Peyer's patch (tissue), 4 donors: ENCODE measurements at regions not wholly inside any gene's neighbourhood (a gene's known extent, or its start where the extent isn't known, plus 50 kb on each side); places are given as distances from the start of the nearest gene placed in this dataset.

ENCODE experiments used
- DNase-seq, 3 donors: peaks; one replicate each; pipeline ENCODE4 v3.0.0-alpha.2; 2017 to 2019
- H3K27ac ChIP-seq, 4 donors: fragments of 200-600 bp; sonication (generic); one replicate each; pipeline ENCODE4 v1.5.1; 2016 to 2019
- H3K27me3 ChIP-seq, 2 donors: fragments of 200-600 bp; sonication (generic); one replicate each; pipeline ENCODE4 v1.5.1; 2019
- H3K36me3 ChIP-seq, 3 donors: fragments of 200-600 bp; sonication (generic); one replicate each; pipeline ENCODE4 v1.5.1; 2016 to 2019
- H3K4me1 ChIP-seq, 4 donors: fragments of 200-600 bp; sonication (generic); one replicate each; pipeline ENCODE4 v1.5.1; 2016 to 2019
- H3K4me3 ChIP-seq, 4 donors: fragments of 200-600 bp; sonication (generic); 1 replicate in 3 of 4; 2 replicates in 1 of 4; pipeline ENCODE4 v1.5.1; 2016 to 2019; ENCODE audit warnings: mild to moderate bottlenecking in 1 of 4
- H3K9me3 ChIP-seq, 4 donors: fragments of 200-600 bp; sonication (generic); one replicate each; pipeline ENCODE4 v1.5.1; 2016 to 2019; ENCODE audit warnings: mild to moderate bottlenecking in 1 of 4
- CTCF ChIP-seq, 6 experiments: fragments of 450-650 bp in 4 of 6; fragments of 200-600 bp in 2 of 6; sonication (generic) in 1 of 6; IDR thresholded peaks; one replicate each; pipeline ENCODE4 v1.5.1; 2017 to 2019; ENCODE audit warnings: antibody characterized with exemption in 6 of 6, mild to moderate bottlenecking in 3 of 6, moderate library complexity in 1 of 6
- POLR2A ChIP-seq, 2 donors: fragments of 450-650 bp; IDR thresholded peaks; one replicate each; pipeline ENCODE4 v1.5.1; 2017; ENCODE audit warnings: antibody characterized with exemption in 2 of 2, mild to moderate bottlenecking in 2 of 2, moderate library complexity in 2 of 2

- Histone ChIP-seq H3K27me3 (no peaks in the 10 kb centered on the region), H3K27ac (no peak overlapping the region), H3K36me3 (no peaks in the 10 kb centered on the region), H3K9me3 (no peaks in the 10 kb centered on the region), H3K4me1 (no peaks in the 10 kb centered on the region), H3K4me3 (no peak overlapping the region)
- TF ChIP-seq CTCF (IDR thresholded peaks at IDR 0.05) (no peak), POLR2A (IDR thresholded peaks at IDR 0.05) (no peak)
- no peak for DNase-seq
Measured at GRCh38 chr2:22494156-22494555, 890.8 kb upstream of the KLHL29 start.

DNA sequence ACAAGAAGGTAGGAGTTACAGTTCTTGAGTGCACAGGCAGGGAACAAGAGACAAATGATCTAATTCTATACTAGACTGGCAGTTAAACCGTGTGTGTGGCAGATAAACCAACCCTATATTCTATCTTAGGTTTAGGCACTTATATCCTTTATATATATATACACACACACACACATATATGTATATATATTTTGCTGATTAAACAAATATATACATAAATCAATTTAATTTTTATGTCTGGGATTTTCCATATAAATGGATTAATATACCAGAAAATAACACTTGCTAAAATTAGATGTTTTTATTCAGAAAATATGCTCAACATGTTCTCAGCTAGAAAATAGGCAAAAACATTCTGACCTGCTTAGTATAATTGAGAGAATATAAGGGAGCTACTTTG, 887.9 kb upstream of the KLHL29 start:
- H3K4me3 ChIP-seq: no peak overlapping the region
- no peaks in the 10 kb centered on the region for H3K27me3 ChIP-seq
- no peak for DNase-seq
- H3K36me3 ChIP-seq: no peaks in the 10 kb centered on the region
- H3K4me1 ChIP-seq: no peaks in the 10 kb centered on the region
- H3K9me3 ChIP-seq: no peaks in the 10 kb centered on the region
- H3K27ac ChIP-seq: no peak overlapping the region
- no peak for TF ChIP-seq POLR2A (IDR thresholded peaks at IDR 0.05)
- no peak for TF ChIP-seq CTCF (IDR thresholded peaks at IDR 0.05)

GRCh38 chr2:22497789-22498188, 887.2 kb upstream of the KLHL29 start:
- TF ChIP-seq CTCF (IDR thresholded peaks at IDR 0.05) (no peak), POLR2A (IDR thresholded peaks at IDR 0.05) (no peak)
- Histone ChIP-seq H3K27me3 (no peaks in the 10 kb centered on the region), H3K9me3 (no peaks in the 10 kb centered on the region), H3K4me3 (no peak overlapping the region), H3K27ac (no peak overlapping the region), H3K4me1 (no peaks in the 10 kb centered on the region), H3K36me3 (no peaks in the 10 kb centered on the region)
- no peak for DNase-seq

- Histone ChIP-seq H3K9me3 (no peaks in the 10 kb centered on the region), H3K27me3 (no peaks in the 10 kb centered on the region), H3K4me3 (no peak overlapping the region), H3K4me1 (no peaks in the 10 kb centered on the region), H3K36me3 (no peaks in the 10 kb centered on the region), H3K27ac (peak overlapping the region in 1 of 4 donors; percentile 13)
- no peak for TF ChIP-seq POLR2A (IDR thresholded peaks at IDR 0.05)
- no peak for TF ChIP-seq CTCF (IDR thresholded peaks at IDR 0.05)
- DNase-seq: no peak
Measured at GRCh38 chr2:22499082-22499839, 885.7 kb upstream of the KLHL29 start.

GRCh38 chr2:22500555-22500935, 884.4 kb upstream of the KLHL29 start:
- no peaks in the 10 kb centered on the region for H3K36me3 ChIP-seq
- no peak for TF ChIP-seq CTCF (IDR thresholded peaks at IDR 0.05)
- TF ChIP-seq POLR2A (IDR thresholded peaks at IDR 0.05): no peak
- H3K9me3 ChIP-seq: no peaks in the 10 kb centered on the region
- H3K27ac ChIP-seq: peak overlapping the region in 2 of 4 donors; percentile 0 to 39
- H3K4me1 ChIP-seq: no peaks in the 10 kb centered on the region
- no peak overlapping the region for H3K4me3 ChIP-seq
- no peak for DNase-seq
- H3K27me3 ChIP-seq: no peaks in the 10 kb centered on the region
